ENCODE measurements at regions not wholly inside any gene's neighbourhood (a gene's known extent, or its start where the extent isn't known, plus 50 kb on each side); places are given as distances from the start of the nearest gene placed in this dataset.

DNA sequence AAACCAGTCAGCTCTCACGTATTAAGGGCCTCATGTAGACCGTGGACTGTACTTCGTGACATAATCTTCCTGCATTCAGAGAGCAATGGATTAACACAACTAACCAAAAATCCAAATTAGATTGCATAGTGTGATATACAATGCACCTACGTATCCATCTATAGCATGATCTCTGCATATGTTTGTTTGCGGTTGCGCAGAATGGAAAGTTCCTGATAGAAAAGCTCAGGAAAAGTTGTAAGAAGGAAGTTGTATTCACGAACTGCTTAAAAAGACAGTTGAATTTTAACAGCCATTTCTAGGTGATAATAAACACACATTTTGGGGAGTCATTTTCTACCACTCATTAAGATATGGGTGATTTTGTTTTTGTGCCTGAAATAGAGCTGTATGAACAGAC is 869.0 kb downstream of the TLE4 start:
- Mint-ChIP-seq H3K36me3 (ENCODE audit: low read depth) (no peaks in the 10 kb centered on the region), H3K9me3 (ENCODE audit: insufficient read depth) (peaks cover 7% of the 10 kb centered on the region)
- CTCF ChIA-PET = no interaction called here

DNA sequence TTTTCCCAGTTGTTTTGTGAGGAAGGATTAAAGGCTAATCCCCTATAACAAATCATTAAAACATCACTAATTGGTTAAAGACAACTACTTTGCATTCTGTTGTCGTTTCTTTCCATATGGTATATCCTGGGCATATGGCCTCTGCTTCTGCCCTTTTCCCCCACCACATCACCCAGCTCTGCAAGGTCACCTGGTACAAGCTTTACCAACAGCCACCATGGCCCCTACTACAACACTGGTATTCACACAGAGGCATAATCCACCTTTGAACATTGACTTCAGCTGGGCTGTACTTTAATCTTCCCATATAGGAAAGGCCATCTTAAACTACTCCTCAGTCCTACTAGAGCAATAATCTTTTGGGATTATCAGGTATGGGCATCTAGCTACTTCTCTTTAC is 866.1 kb downstream of the TLE4 start:
- Mint-ChIP-seq H3K27ac (no peak overlapping the region), H3K4me1 (ENCODE audit: low read depth) (no peaks in the 10 kb centered on the region), H3K36me3 (ENCODE audit: low read depth) (no peaks in the 10 kb centered on the region), H3K27me3 (ENCODE audit: low read depth) (no peaks in the 10 kb centered on the region), H3K4me3 (no peak overlapping the region), H3K9me3 (ENCODE audit: insufficient read depth) (peaks cover 7% of the 10 kb centered on the region)
- ATAC-seq (no peak), DNase-seq (no peak)
- ChIA-PET CTCF (no interaction called here), POLR2A (no interaction called here)

More for the DNA sequence above, 869.0 kb downstream of the TLE4 start:
- DNase-seq = no peak
- POLR2A ChIA-PET = no interaction called here
- Mint-ChIP-seq H3K27me3 (ENCODE audit: low read depth) (no peaks in the 10 kb centered on the region), H3K27ac (no peak overlapping the region), H3K4me3 (no peak overlapping the region), H3K4me1 (ENCODE audit: low read depth) (no peaks in the 10 kb centered on the region)
- no peak for ATAC-seq

DNA sequence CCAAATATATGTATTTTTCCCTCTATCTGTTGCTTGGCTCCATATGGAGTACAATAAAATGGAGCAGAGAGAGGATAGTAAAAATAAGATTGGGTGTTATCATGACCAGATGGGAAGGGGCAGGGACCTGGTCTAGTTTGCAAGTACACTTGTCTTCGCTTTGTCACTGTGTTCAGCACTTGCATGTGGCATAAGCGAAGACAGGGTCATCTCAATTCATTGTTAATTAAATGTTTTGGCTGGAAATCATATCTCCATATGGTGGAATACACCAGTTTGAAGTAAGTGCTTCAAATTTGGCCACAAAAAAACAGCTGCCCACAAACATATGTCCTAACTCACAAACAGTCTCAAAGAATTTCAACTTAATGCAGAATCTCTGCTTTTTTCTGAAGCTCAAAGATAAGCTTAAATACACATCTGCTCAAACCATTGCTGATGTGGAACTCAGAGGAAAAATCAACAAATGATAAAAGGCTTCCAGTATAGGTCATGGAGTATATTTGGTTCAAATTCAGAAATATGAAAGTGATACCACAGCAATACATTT is 865.4 kb downstream of the TLE4 start:
- Mint-ChIP-seq H3K9me3 (ENCODE audit: insufficient read depth) (peaks cover 7% of the 10 kb centered on the region), H3K36me3 (ENCODE audit: low read depth) (no peaks in the 10 kb centered on the region), H3K4me3 (no peak overlapping the region), H3K27me3 (ENCODE audit: low read depth) (no peaks in the 10 kb centered on the region), H3K4me1 (ENCODE audit: low read depth) (no peaks in the 10 kb centered on the region), H3K27ac (no peak overlapping the region)
- no peak for ATAC-seq
- POLR2A ChIA-PET = no interaction called here
- DNase-seq = no peak
- CTCF ChIA-PET = no interaction called here

DNA sequence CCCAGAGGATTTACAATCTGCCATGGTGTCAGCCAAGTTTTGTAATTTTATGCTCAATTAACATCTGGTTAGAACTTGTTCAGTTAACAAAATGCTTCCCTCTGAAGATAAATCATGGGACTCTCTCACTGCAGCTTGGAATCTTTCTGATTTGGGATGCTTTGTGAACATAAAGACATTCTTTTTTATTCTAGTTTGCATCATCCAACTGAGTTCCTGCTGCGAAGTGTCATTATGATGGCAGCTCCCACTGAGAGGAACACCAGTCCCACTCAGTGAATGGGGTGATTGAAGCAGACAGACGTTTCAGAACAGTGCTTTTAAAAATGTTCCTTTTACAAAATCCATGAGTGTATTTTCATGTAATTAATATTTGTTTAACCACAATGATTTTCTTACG is 863.8 kb downstream of the TLE4 start:
- POLR2A ChIA-PET = no interaction called here

DNA sequence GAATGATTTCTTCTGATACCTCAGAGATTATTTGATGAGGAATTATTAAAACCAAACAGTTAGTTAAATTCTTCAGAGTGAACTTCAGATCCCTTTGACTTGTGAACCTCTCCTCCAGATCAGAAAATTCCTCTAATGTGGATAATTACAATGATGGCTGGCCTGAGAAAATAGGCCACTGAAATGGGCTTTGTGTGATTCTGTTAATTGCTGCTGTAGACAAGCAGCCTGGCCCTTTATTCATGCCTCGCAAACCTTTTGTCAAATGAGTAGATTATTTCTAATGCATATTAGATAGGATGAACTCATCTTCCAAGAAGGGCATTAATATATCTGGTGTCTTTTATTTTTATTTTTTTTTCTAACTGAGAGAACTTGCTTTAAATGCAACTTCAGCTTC is 855.2 kb downstream of the TLE4 start:
- no peak for ATAC-seq
- ChIA-PET POLR2A (no interaction called here), CTCF (no interaction called here)
- DNase-seq = no peak
- no peaks in the 10 kb centered on the region for H3K36me3 Mint-ChIP-seq (ENCODE audit: low read depth)
- H3K27ac Mint-ChIP-seq = no peak overlapping the region
- H3K4me3 Mint-ChIP-seq = no peak overlapping the region
- no peaks in the 10 kb centered on the region for H3K27me3 Mint-ChIP-seq (ENCODE audit: low read depth)
- no peaks in the 10 kb centered on the region for H3K4me1 Mint-ChIP-seq (ENCODE audit: low read depth)
- no peaks in the 10 kb centered on the region for H3K9me3 Mint-ChIP-seq (ENCODE audit: insufficient read depth)

More for the DNA sequence above, 863.8 kb downstream of the TLE4 start:
- CTCF ChIA-PET = no interaction called here
- peaks cover 6% of the 10 kb centered on the region for H3K9me3 Mint-ChIP-seq (ENCODE audit: insufficient read depth)
- DNase-seq (no peak), ATAC-seq (no peak)
- H3K27ac Mint-ChIP-seq = no peak overlapping the region
- no peaks in the 10 kb centered on the region for H3K4me1 Mint-ChIP-seq (ENCODE audit: low read depth)
- no peak overlapping the region for H3K4me3 Mint-ChIP-seq
- H3K27me3 Mint-ChIP-seq (ENCODE audit: low read depth) = no peaks in the 10 kb centered on the region
- no peaks in the 10 kb centered on the region for H3K36me3 Mint-ChIP-seq (ENCODE audit: low read depth)

DNA sequence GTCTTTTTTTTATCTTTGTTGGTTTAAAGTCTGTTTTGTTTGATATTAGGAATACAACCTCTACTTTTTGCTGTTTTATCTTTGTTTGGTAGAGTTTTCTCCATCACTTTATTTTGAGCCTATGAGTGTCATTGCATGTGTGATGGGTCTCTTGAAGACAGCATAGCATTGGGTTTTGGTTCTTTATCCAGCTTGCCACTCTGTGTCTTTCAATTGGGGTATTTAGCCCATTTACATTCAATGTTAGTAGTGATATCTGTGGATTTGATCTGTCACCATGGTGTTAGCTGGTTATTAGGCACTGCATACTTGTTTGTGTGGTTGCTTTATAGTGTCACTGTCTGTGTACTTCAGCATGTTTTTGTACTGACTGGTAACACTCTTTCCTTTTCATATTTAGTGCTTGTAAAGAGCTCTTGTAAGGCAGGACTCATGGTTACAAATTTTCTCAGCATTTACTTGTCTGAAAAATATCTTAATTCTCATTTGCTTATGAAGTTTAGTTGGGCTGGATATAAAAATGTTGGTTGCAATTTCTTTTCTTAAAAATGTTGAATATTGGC is 845.5 kb downstream of the TLE4 start:
- H3K4me3 Mint-ChIP-seq = no peak overlapping the region
- no peak overlapping the region for H3K27ac Mint-ChIP-seq
- H3K9me3 Mint-ChIP-seq (ENCODE audit: insufficient read depth) = peaks cover 22% of the 10 kb centered on the region
- ChIA-PET CTCF (no interaction called here), POLR2A (no interaction called here)
- no peaks in the 10 kb centered on the region for H3K36me3 Mint-ChIP-seq (ENCODE audit: low read depth)
- no peaks in the 10 kb centered on the region for H3K27me3 Mint-ChIP-seq (ENCODE audit: low read depth)
- no peaks in the 10 kb centered on the region for H3K4me1 Mint-ChIP-seq (ENCODE audit: low read depth)
- no peak for ATAC-seq
- DNase-seq = no peak

DNA sequence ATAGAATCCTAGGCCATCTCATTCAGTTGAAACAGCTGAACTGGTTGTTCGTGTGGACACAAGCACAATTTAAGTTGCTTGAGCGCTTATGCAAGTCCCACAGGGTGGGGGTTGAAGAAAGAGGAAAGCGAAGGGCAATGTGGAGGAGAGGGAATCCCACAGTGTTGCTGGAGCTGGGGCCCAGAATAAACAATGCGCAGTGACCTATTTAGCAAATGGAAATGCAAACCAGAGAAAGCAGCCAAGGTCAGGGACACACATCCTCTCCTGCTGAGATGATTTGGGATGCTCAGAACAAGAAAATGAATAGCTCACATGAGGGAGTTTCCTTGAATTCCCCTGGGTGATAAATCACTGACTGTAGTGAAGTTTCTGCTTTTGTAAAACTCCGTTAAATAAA is 838.3 kb downstream of the TLE4 start:
- no peak overlapping the region for H3K4me3 Mint-ChIP-seq
- H3K9me3 Mint-ChIP-seq (ENCODE audit: insufficient read depth) = peaks cover 7% of the 10 kb centered on the region
- H3K27ac Mint-ChIP-seq = no peak overlapping the region
- ATAC-seq (no peak), DNase-seq (no peak)
- POLR2A ChIA-PET = no interaction called here
- CTCF ChIA-PET = no interaction called here
- H3K36me3 Mint-ChIP-seq (ENCODE audit: low read depth) = no peaks in the 10 kb centered on the region
- no peaks in the 10 kb centered on the region for H3K4me1 Mint-ChIP-seq (ENCODE audit: low read depth)
- H3K27me3 Mint-ChIP-seq (ENCODE audit: low read depth) = no peaks in the 10 kb centered on the region

DNA sequence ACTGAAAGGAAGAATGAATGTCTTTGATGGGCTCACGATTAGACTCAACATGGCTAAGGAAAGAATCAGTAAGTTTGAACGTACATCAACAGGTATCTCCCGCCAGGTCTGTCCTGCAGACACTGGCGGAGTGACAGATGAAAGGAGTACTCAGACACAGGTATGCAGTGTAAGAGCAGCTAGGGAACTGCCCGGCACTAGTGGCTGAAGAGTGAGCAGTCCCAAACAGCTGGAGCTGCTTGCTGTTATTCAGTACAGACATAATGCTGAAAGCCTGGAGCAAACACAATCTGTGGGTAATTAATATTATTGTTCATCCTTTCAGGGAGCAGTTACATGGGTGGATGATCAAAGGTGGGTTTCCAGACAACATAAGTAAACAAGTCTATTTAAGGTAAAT is 835.5 kb downstream of the TLE4 start:
- ChIA-PET CTCF (no interaction called here), POLR2A (no interaction called here)
- Mint-ChIP-seq H3K9me3 (ENCODE audit: insufficient read depth) (peaks cover 7% of the 10 kb centered on the region), H3K36me3 (ENCODE audit: low read depth) (no peaks in the 10 kb centered on the region), H3K27ac (no peak overlapping the region), H3K27me3 (ENCODE audit: low read depth) (no peaks in the 10 kb centered on the region), H3K4me1 (ENCODE audit: low read depth) (no peaks in the 10 kb centered on the region), H3K4me3 (no peak overlapping the region)
- ATAC-seq = no peak
- DNase-seq = no peak

DNA sequence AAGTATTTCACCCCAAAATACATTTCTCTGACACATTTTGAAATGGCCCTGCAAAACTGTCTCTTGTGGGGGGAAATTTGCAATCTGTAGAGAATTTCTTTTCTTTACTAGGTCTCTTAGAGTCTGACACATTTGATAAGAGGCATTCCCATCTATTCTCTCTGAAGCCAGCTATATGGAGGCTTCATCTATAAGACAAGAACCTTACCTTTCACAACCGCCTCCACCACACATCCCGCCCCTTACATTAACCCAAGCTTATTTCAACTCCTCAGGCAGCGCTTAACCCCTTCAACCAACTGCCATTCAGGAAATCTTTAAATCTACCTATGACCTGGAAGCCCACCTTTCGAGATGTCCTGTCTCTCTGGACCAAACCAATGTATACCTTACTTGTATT is 829.5 kb downstream of the TLE4 start:
- DNase-seq (no peak), ATAC-seq (no peak)
- H3K4me1 Mint-ChIP-seq (ENCODE audit: low read depth) = no peaks in the 10 kb centered on the region
- POLR2A ChIA-PET = no interaction called here
- H3K4me3 Mint-ChIP-seq = no peak overlapping the region
- H3K27me3 Mint-ChIP-seq (ENCODE audit: low read depth) = no peaks in the 10 kb centered on the region
- H3K27ac Mint-ChIP-seq = no peak overlapping the region
- CTCF ChIA-PET = no interaction called here
- no peaks in the 10 kb centered on the region for H3K36me3 Mint-ChIP-seq (ENCODE audit: low read depth)
- H3K9me3 Mint-ChIP-seq (ENCODE audit: insufficient read depth) = peaks cover 10% of the 10 kb centered on the region

DNA sequence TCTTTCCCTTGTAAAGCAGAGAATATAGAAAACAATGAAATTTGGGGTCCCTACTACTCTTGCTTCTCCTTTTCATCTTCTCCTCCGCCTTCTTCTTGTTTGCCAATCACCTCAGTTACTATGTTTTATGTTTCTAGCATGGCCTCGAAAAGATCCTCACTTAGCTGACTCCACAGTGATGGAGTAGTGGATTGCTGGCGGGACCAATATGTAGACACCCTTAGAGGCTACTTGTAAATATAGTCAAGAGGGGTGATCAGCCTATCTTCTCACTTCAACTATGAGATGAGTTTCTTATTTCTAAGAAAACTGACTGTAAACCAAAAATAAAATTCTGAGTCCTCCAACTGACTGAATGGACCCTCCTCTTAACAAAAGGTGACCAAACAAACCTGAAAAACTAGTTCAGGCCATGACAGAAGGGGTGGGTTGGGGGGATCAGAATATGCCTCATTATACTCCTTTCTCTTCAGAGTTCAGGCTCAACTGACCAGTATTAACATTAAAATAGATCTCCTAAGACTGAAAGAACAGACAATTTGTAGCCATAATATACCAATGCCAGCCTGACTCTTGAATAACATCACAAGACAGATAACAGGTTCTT is 829.0 kb downstream of the TLE4 start:
- no peaks in the 10 kb centered on the region for H3K4me1 Mint-ChIP-seq (ENCODE audit: low read depth)
- POLR2A ChIA-PET = no interaction called here
- no peaks in the 10 kb centered on the region for H3K27me3 Mint-ChIP-seq (ENCODE audit: low read depth)
- no peak overlapping the region for H3K27ac Mint-ChIP-seq
- H3K9me3 Mint-ChIP-seq (ENCODE audit: insufficient read depth) = peaks cover 5% of the 10 kb centered on the region
- no peak overlapping the region for H3K4me3 Mint-ChIP-seq
- CTCF ChIA-PET = no interaction called here
- no peak for ATAC-seq
- no peak for DNase-seq
- no peaks in the 10 kb centered on the region for H3K36me3 Mint-ChIP-seq (ENCODE audit: low read depth)

DNA sequence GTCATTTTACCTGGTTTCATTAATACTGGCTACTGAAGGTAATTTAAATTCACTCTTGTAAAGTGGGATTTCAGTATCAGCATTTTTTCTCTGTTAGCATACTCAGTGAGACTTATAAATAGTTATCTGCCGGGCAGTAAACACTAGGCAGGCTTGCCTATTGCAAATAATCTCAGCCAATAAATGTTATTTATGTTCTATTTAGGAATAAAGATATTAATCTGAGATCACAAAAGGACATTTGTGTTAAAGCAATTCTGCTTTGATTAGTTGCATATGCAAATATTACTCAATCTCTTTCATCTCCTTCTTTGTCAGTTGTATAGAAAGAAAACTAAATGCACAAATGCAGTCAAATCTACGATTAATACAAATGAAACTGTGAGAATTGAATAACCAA is 827.8 kb downstream of the TLE4 start:
- CTCF ChIA-PET = no interaction called here
- POLR2A ChIA-PET = no interaction called here
- peaks cover 3% of the 10 kb centered on the region for H3K9me3 Mint-ChIP-seq (ENCODE audit: insufficient read depth)
- DNase-seq = no peak
- no peaks in the 10 kb centered on the region for H3K27me3 Mint-ChIP-seq (ENCODE audit: low read depth)
- no peaks in the 10 kb centered on the region for H3K36me3 Mint-ChIP-seq (ENCODE audit: low read depth)
- no peak for ATAC-seq
- no peaks in the 10 kb centered on the region for H3K4me1 Mint-ChIP-seq (ENCODE audit: low read depth)
- no peak overlapping the region for H3K4me3 Mint-ChIP-seq
- H3K27ac Mint-ChIP-seq = no peak overlapping the region

DNA sequence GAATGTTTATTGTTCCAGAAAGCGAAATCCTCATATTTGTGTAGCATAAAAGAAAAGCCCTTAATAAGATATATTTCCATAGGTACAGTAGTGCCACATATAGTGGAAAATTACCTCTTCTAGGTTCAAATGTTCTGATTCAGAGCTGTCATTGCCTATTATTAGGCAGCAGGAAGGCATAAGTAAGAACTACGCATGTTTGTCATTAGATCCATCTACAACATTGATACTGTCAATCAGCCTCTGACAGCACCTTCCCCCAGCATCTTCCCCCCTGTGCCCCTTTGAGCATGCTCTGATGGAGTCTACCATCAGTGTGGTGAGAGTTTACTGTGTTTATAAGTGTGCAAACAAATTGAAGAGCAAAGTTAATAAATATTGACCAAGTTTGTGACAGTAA is 816.1 kb downstream of the TLE4 start:
- DNase-seq (no peak), ATAC-seq (no peak)
- ChIA-PET POLR2A (no interaction called here), CTCF (no interaction called here)
- Mint-ChIP-seq H3K9me3 (ENCODE audit: insufficient read depth) (no peaks in the 10 kb centered on the region), H3K4me1 (ENCODE audit: low read depth) (no peaks in the 10 kb centered on the region), H3K4me3 (no peak overlapping the region), H3K36me3 (ENCODE audit: low read depth) (no peaks in the 10 kb centered on the region), H3K27ac (no peak overlapping the region), H3K27me3 (ENCODE audit: low read depth) (no peaks in the 10 kb centered on the region)

DNA sequence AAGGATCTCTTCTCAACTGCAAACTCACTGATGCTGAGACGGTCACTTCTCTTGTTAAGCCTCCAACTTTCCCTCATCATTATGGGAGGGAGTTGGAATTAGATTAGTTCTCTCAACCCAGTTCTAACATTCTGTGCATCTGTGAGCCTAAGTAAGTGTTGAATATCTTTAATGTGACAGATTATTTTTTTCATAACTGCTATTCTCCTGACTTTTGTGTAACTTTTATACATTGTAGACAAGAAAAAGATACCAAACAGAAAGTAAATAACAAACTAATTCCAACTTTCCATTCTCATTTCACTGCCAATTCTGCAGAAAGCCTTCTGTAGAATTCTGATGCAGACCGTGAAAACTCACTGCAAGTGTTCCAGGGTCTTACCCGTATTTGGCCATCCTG is 813.5 kb downstream of the TLE4 start:
- Mint-ChIP-seq H3K9me3 (ENCODE audit: insufficient read depth) (no peaks in the 10 kb centered on the region), H3K4me3 (no peak overlapping the region), H3K27me3 (ENCODE audit: low read depth) (no peaks in the 10 kb centered on the region), H3K4me1 (ENCODE audit: low read depth) (no peaks in the 10 kb centered on the region), H3K27ac (no peak overlapping the region), H3K36me3 (ENCODE audit: low read depth) (no peaks in the 10 kb centered on the region)
- ATAC-seq = no peak
- ChIA-PET POLR2A (no interaction called here), CTCF (no interaction called here)
- DNase-seq = no peak
